GM19468 (cell line): ENCODE measurements at regions not wholly inside any gene's neighbourhood (a gene's known extent, or its start where the extent isn't known, plus 50 kb on each side); places are given as distances from the start of the nearest gene placed in this dataset.

Source experiments
- ATAC-seq: cut with Tn5 transposase; IDR thresholded peaks from one replicate; pipeline ENCODE4 v1.9.1; 2021; ENCODE audit warnings: mild to moderate bottlenecking, moderate library complexity, moderate number of reproducible peaks; ENCODE audit not compliant: unreplicated experiment; ENCODE audit errors: extremely low read depth

DNA sequence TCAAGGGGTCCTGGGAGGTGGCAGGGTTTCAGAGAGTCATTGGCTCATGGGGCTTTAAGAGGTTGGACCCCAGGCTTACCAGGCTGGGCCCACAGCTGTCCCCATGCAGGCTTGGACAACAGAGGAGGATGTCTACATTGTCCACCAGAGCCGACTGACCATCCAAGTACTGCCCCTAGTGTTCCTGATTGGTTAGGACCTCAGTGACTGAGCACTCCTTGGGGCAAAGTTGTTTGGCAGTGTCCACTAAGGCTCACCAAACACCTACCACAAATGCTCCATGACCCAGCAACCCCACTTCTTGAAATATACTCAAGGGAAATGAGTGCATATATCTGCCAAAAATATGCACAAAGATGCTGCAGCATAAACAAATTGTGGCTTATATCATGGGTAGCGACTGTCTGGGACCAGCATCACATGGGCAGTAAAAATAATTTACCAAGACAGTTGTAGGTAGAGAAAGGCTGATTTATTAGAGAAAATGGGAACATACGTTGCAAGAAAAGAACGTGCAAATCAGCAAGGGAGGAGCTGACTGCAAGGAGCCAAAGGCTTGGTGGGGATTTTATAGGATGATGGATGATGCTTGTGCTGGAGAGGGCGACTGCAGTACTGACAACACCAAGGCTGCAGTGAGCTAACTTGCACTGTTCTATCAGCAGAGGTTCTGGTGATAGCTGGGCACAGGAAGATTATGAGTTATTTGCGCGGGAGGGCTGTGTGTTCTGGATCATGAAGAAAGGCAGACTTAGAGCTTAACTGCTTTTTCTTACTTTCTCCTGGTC, 265.2 kb downstream of the GADD45G start:
- ATAC-seq = no peak

DNA sequence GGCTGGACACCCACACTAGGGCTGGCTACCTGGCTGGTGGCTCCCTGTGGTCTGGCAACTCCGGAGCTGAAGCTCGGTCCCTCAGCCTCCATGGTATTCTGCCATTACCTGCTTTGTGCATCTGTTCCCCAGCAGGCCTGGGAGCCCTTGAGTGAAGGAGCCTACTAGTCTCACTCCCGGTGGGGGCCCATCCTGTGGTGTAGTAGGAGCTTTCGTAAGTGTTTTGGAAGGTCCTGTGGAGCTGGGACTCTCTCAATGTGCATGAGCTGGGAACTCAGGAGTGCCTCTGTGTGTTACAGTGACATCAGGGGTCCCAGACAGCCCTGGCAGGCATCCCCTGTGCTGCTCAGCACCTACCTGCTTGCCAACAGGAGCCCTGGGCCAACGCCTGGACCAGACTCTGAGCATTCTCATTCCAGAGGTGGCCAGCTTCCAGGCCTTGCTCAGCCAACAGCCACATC, 267.1 kb downstream of the GADD45G start:
- no peak for ATAC-seq

DNA sequence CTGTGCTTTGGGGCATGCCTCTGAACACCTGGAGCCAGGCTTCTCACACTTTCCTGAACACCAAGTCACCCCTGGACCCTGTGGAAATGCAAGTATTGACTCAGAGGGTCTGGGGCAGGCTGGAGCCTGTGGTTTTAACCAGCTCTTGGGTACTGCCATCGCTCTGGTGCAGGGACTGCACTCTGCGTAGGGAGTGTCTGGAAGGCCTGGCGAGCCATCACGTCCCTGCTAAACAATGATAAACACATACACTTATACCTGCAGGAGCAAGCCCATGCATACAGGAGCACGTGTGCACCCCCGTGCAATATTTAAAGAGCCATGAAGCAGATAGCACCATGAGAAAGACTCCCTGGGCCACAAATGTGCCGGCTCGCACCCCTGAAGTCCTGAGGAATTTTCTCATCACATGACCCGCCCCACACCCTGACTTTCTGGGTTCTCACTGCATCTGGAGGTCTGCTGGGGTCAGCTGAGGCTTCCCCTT, 267.7 kb downstream of the GADD45G start:
- no peak for ATAC-seq

DNA sequence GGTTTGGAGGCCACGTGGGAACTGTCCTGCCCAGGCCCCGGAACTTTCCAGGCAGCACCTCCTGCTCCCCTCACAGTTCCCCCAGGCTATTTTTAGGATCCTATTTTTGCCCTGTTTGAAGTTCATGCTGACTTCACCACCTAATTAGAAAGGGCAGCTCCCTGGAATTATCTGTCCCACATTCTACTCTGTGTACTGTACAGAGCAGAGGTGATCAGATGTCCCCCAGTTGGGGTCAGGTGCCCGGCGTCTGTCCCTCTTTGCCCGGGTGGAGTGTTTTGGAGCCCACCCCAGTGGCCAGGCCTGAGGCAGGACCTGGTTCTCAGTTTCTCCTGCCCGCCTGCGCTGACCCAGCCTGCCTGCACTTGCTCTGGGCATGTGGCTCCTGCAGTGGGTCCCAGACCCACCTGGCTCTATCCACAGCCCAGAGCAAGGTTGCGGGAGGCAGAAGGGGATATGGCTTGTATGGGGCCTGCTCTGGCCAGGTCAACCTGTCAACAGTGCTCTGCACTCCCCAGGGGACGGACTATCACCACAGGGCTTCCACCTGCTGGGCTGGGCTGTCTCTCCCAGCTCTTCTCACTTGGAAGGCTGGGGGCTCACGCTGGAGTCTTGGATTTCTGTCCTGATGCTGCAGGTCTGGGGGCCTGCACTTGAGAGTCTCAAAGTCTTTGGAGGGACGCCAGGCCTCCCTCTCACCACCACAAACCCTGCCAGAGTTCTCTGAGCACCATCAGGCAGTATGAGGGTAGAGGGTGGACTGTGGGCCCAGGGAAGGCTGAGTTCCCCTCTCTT, 268.3 kb downstream of the GADD45G start:
- no peak for ATAC-seq

DNA sequence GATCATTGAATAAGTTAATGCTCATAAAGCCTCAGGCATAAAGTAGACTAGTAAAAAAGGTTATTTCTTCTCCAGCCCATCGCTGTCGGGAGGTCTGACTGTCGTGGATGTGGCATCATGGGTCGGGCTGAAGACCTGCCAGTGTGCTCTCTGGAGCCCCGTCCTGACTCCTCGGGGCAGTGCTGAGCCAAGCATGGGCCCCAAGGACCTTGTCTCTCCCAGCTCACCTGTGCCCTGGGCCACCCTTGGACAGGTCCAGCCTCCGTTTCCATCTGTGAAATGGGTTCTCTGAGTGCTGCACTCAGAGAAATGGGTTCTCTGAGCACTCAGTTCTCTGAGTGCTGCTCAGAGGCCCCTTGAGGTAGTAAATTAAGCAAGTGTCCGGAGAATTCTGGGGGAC, 269.0 kb downstream of the GADD45G start:
- no peak for ATAC-seq

DNA sequence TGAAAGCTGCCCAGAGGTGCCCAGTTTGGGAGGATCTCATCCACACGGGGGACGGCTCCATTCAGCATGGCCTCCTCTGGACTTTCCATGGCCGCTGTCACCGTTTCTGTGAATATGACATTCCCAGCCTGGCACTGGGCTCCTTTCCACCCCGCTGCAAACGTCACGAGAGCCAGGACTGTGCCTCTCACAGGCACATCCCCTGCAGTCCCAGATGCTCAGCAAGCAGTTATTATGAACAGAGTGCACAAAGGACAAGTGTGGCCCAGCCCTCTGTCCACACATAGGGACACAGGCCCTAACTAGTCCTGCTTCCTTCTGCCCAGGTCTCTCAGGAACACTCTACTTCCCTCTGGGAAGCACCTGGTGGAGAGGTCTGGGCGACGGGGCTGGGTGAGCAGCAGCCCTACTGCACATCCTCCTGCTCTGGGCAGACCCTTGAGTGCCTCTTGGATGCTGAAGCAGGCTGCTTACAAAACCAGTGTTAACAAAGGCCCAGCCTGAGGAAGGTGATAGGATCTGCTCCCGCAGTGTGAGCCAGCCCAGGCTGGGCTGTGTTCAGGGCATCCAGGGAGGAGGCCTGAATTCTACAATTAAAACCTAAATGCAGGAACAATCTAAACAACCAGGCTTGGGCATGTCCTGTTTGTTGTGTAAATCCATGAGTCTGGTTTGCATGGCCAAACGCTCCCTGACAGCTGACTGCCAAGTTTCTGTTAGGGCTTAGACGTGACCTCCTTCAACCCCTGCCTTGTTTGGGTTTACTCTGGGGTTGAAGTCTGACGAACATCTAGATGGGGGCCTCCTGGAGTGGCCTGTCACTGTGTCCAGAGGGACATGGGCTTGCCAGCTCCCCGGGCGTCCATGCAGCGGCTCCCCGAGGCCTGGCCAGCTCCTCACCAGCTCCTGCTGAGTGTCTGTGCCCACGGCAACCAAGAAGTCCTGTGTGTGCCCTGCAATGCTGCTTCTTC, 269.8 kb downstream of the GADD45G start:
- ATAC-seq = no peak

DNA sequence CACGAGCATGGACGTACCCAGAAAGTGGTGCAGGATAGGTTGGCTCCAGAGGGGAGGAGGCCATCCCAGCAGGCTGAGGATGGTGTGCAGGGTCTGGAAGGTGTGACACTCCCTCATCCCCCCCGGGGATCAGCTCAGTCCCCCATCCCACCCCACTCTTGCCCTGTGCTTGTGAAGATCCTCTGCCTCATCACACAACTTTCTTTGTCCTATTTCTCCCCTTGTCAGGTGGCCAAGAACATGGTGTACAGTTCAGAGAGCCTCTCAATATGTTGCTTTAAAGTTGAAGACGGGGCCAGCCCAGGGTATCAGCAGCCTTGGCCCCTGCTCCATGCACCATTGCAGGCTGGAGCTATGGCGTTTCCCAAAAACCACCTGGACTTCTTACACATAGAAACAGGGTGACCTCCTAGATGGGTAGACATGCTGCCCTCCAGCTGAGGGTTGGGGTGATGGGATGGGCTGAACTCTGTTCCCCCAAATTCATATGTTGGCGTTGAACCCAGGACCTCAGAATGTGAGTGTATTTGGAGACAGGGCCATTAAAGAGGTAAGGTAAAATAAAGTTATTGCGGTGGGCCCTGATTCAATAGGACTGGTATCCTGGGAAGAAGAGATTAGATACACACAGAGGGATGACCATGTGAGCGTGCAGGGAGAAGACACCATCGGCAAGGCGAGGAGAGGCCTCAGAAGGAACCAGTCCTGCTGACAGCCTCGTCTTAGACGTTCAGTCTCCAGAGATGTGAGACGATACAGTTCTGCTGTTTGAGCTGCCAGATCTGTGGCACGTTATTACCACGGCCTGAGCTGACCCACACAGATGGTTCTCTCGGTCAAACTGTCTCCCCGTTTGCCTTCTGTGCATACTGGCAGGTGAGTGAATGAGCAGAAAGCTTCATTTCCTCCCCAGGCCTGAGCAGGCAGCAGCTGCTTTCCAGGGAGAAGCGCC, 272.5 kb downstream of the GADD45G start:
- no peak for ATAC-seq

DNA sequence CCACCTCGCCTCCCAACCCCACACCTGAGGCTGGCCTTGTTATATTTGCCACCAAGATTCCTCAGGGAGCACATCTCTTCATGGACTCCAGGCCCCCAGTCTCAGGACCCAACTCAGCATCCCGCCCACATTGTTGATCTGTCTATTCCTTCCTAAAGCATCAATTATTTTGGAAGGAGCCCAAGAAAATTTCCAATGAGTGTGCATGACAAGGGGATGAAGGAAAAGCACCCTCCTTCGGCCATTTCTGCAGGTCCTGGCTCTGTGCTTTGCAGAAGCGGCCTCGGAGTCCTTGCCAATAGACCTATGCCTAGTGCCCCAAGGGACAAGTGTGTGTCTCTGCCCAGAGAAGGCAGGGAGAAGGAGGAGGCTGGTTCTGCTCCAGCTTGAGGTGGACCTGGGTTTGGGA, 273.2 kb downstream of the GADD45G start:
- no peak for ATAC-seq

DNA sequence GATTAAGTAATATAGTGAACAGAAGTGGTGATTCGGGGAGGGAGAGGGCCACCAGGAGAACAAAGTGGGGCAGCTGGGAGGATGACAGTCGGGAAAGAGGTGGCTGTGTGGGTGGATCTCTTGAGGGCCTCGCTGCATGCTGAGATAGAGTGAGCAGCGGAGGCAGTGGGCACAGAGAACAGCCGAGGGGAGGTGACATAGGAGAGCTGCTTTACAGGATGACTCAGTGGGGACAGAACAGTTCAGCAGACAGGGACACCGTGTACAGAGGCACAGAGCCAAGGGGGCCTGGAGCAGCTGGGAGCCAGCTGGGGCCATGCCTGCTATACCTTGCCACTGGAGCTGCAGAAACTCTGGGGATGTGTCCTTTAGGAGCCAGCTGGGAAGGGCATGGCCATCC, 273.9 kb downstream of the GADD45G start:
- no peak for ATAC-seq

DNA sequence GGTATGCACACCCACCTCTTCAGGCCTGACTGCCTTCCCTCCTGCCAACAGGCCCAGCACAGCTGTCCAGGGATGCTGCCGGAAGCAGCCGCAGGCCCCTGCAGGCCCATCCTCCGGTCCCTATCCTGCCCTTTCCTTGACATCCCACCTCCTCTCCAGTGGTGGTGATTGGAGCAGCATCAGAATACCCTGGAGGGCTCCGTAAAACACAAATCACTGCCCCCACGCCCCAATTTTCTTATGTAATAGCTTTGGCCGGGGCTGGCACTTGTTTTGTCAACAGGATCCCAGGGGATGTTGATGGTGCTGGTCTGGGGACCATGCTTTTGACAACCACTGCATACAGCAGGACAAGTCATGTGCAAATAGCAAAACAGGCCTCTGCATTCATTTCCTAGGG, 274.5 kb downstream of the GADD45G start:
- ATAC-seq = no peak

DNA sequence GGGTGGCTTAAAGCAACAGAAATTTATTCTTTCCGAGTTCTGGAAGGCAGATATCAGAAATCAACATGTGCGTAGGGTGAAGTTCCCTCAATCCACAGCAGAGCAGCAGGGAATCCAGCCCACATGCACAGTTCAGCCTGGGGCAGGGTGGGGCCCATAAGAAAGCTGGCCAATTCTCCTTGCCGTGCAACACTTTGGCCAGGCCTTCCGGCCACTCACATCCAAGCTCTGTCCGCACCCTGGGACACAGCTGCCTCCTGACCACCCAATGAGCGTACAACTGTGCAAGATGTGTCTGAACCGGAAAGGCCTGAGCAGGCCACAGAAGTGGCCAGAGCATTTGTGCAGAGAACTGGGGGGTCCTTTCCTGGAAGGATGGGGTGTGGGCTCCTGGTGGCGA, 274.9 kb downstream of the GADD45G start:
- ATAC-seq = no peak

DNA sequence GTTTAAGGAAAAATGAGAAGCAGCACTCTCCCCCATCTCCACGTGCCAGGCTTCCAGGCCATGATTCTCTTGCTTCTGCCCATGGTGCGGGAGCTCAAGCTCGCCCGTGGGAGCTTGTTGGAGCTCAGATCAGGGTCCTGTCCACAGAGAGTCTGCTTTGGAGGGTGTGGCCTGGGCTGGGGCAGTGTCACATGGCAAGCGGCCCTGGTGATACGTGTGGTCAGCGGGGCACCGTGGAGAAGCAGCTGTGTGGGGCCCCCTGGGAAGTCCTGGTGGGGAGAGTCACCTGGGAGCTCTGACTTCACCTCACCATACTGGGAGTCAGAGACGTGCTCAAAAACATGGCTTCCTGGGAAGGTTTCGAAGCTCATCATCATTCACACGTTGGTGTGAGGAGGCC, 275.3 kb downstream of the GADD45G start:
- no peak for ATAC-seq

DNA sequence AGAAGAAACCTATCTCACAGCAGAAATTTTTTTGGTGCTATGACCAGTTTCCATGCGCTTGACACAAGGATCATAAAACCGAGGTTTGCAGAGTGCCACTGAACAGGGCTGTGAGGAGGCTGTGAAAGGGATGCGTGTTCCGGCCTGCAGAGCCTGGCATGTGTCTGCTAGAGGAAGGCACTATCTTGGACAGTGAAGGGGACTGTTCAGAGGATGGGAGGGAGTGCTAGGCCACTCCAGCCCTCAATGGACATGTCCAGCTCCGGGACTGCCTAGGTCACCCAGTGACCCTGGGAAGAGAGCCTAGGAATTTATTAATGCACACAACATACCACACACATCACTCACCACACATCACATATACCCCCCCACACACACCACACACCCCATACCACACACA, 275.9 kb downstream of the GADD45G start:
- ATAC-seq = no peak

DNA sequence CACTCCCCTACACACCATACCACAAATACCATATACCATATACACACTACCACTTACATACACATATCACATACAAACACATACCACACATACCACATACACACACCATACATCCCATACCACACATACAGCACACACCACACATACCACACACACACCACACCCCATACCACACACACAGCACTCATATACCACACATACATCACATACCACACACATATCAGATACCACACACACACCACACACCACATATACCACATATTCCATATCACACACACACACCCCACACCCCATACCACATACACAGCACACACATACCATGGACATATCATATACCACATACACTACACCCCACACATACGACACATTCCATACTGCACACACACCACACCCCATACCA, 276.6 kb downstream of the GADD45G start:
- ATAC-seq = no peak

DNA sequence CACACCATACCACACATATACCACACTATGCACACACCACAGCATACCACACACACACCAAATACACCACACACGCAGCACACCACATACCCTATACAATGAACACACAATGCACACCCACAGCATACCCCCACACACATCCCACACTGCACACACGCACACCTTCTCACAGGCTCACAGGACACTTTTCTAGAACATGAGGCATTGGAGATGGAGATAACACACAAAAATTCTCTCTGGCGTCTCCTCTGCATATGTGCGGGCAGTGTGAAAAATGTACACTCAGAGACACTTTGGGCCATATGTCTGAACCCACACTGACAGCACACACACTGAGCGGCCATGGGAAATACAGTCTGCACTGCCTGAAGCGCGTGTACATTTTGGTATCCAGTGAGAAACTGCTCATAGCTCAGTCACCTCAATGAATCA, 278.1 kb downstream of the GADD45G start:
- no peak for ATAC-seq

DNA sequence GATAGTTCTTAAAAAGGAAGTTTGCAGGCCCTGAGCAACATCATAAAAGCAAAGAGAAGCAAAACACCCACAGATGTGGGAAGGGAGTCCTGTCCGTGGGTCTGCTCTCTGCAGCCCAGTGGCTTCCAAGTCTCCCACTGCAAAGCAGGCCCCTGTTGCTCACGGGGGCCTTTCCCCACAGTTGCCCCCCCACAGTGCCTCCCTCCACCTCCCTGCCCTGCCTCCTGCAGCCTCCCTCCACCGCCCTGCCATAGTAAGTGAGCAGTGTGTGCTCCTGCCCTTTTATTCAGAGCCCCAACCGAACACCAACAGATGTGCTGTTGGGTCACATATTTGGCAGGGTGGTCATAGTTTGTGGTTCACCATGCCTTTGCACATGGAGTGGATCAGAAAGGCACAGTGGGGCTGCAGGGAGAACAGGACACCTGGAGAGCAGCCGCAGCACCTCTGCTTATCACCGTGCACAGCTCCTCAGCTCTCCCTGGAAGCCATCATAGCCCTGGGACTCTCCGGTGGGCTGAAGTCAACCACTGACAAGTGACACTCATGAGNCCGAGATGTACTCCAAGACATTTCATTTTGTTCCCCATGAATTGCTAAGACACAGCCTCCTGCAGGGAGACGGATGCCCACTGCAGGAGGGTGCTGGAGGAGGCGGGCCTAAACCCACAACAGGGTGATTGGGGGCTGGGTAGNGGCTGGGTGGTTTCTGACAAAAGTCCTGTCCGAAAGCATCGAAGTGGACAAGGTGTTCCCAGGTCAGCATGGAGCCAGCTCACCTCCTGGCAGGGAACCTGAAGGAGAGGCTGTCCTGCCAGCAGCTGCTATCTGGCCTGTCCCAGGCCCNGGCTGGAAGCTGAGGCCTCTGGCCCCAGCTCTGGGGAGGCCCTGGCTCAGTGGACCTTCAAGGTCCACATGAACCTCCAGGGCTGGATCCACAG, 278.9 kb downstream of the GADD45G start:
- no peak for ATAC-seq

DNA sequence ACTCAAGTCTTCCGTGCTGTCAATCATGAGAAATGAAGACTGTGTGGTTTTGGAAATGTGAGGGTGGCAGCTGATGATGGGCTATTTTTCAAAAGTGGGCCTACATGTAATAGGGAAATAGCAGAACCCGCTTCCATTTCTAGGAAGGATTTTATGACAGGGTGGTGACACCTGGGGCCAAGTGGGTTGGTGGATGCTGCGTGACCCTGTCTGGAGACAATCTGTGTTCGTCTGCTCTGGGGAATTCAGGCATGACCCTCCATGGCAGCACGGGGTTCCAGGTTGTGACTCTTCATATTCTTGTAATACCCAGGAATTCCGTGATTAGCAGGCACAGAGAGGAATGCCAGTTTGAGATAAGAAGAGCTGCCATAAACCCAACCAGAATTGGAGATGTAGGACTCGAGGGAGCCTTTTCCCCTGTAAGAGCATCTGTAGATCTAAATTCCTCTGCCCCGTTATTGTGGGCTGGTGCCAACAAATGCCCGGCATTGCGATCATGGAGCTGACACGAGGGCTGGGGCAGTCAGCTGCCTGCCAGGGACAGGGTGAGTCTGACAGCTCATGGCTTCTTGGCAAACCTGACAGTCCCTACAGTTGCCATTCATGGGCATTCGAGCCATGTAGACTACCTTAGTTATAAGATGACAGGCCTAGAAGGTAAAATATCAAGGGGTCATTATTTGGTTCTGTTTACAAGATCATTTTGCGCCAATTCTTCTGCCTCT, 279.7 kb downstream of the GADD45G start:
- ATAC-seq = no peak
